PC-3 (cell line): ENCODE measurements at regions not wholly inside any gene's neighbourhood (a gene's known extent, or its start where the extent isn't known, plus 50 kb on each side); places are given as distances from the start of the nearest gene placed in this dataset.

Experiments
- EZH2 ChIP-seq: fragments of 300-600 bp; sonication (generic); IDR thresholded peaks from one replicate; pipeline ENCODE4 v1.6.1; 2017; ENCODE audit warnings: antibody characterized with exemption, mild to moderate bottlenecking, low read length; ENCODE audit not compliant: unreplicated experiment
- EZH2phosphoT487 ChIP-seq: fragments of 300-600 bp; sonication (generic); IDR thresholded peaks from 2 replicates; pipeline ENCODE4 v1.6.1; 2018; ENCODE audit warnings: mild to moderate bottlenecking, antibody characterized with exemption, low read length, borderline replicate concordance
- TF ChIP-seq, protein P1 (sequence below): fragments of 300-600 bp; sonication (generic); conservative IDR thresholded peaks from 2 replicates; pipeline ENCODE4 v1.5.1; 2017; ENCODE audit warnings: antibody characterized with exemption, low read depth, mild to moderate bottlenecking, low read length

DNA sequence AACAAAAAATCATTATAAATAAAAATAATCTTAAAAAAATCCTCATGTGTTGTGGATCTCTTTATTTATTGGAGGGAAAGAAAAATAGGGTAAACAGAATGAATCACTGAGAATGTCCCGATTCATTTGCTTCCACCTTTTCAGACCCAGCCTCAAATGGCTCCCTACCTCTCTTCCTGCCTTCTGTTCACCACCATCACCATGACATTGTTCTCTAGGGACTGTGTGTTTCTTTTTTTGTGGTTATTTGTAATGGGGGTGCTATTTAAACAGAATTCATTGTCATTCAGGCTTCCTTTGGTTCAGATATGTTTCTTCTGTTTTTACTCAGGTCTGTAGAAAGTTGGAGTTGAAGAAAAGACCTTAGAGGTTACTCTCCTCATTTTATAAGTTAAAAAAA, 198.2 kb downstream of the KIF4B start:
- TF ChIP-seq EZH2 (no peak), EZH2phosphoT487 (no peak)
- TF ChIP-seq, protein P1, sequence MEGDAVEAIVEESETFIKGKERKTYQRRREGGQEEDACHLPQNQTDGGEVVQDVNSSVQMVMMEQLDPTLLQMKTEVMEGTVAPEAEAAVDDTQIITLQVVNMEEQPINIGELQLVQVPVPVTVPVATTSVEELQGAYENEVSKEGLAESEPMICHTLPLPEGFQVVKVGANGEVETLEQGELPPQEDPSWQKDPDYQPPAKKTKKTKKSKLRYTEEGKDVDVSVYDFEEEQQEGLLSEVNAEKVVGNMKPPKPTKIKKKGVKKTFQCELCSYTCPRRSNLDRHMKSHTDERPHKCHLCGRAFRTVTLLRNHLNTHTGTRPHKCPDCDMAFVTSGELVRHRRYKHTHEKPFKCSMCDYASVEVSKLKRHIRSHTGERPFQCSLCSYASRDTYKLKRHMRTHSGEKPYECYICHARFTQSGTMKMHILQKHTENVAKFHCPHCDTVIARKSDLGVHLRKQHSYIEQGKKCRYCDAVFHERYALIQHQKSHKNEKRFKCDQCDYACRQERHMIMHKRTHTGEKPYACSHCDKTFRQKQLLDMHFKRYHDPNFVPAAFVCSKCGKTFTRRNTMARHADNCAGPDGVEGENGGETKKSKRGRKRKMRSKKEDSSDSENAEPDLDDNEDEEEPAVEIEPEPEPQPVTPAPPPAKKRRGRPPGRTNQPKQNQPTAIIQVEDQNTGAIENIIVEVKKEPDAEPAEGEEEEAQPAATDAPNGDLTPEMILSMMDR: no peak
